Effector CD4-positive, alpha-beta T cell (primary cell): ENCODE measurements at regions not wholly inside any gene's neighbourhood (a gene's known extent, or its start where the extent isn't known, plus 50 kb on each side); places are given as distances from the start of the nearest gene placed in this dataset.
"Not testable (repeated sequence)": the region's sequence is repeated elsewhere in the genome, so short reads cannot be mapped to it uniquely, and the experiment has no call there.

Experiments
- DNase-seq: peaks from one replicate; pipeline ENCODE4 v3.0.0-alpha.2; 2020

DNA sequence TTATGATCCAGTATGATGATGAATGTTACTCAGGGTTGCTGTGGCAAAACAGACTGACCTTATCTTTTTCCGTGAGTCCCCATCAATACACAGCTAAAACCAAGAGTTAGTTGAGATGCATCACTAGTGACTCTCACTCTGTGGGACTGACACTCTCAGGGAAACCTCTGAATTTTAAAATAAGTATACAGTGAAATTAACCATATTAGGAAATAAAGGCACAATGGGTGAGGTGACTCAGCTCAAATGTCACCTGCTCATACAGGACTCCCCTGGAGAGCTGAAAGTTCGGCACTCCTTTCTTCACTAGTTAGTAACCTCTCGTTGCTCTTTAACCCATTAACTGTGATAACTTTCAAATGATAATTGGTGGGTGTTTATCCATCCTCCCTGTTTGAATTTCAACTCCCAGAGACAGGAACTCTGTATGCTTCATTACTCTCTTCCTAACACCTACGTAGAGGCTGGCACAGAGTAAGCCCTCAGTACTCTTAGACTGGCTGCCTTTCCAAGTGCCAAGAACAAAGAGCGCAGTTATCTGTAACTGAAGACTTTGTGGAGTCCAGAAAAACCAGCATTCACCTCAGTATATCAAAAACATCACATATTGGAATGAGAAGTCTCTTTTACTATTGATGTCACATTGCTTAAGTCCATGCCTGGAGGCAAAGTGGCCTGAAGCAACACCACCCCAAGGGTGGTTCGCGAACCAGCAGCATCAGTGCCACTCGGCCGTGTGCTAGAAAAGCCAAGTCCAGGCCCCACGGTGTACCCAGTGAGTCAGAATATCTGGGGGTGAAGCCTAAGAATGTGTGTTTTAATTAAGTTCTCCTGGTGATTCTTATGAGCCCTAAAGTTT, 91.1 kb downstream of the NIBAN1 start:
- DNase-seq = no peak

DNA sequence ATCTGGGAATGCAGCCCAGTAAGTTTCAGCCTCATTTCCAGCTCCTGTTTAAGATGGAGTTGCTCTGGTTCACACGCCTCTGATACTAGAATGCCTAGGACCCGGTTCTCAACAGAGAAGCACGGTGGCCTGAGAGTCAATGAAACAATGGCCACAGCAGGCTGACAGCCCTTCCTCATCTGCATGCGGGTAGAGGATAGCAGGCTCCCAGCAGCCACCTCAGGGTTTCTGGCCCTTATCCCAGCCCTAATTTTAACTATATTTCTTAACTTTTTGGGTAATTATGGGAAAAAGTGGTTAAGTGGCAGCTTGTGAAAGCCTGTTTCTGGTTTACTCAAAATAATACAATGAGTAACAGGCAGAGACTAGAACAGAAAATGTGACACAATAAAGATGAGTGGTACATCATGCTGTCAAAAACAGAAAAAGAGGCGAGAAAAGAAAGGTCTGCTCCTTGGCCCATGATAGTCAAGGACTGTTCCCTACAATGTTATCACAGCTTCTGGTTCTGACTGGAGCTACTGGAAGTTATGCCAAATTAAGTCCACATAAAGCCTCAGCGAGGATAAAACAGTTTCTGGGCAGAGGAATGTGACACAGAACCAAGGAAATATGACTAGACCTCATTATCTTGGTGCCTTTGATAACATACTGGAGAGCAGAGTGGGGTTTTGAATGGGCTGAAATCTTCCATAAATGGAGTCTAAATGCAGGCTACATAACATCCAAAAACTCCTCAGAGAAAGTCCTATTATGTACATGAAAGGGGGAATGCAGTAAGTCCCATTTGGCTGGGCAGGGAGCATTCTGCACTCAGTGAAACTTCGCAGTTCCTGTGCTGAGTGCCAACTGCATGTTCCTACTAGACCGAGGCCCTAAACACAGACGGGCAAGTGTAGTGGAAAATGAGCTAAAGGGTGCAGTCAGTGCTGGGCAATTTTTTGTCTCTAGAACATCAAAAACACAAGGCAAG, 92.1 kb downstream of the NIBAN1 start:
- DNase-seq = no peak

- no peak for DNase-seq
Measured at GRCh38 chr1:184879876-184880557, 94.3 kb downstream of the NIBAN1 start.

- no peak for DNase-seq
Measured at GRCh38 chr1:184878602-184879001, 95.7 kb downstream of the NIBAN1 start.

- no peak for DNase-seq
Measured at GRCh38 chr1:184878002-184878401, 96.3 kb downstream of the NIBAN1 start.

DNA sequence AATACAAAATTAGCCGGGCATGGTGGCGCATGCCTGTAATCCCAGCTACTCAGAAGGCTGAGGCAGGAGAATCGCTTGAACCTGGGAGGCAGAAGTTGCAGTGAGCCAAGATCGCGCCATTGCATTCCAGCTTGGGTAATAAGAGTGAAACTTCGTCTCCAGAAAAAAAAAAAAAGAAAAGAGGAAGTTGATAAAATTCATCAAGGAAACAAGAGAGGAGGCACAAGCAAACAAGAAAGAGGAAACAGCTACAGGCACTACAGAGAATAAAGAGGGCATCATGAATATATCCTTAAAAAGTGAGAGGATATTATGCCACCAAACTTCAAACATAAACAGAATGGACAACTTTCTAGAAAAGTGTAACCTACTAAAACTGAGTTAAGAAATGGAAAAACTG, 98.3 kb downstream of the NIBAN1 start:
- DNase-seq = not testable (repeated sequence)

GRCh38 chr1:184875218-184875617, 99.1 kb downstream of the NIBAN1 start:
- DNase-seq = no peak

- DNase-seq = no peak
Measured at GRCh38 chr1:184870319-184870718, 104.0 kb downstream of the NIBAN1 start.

DNA sequence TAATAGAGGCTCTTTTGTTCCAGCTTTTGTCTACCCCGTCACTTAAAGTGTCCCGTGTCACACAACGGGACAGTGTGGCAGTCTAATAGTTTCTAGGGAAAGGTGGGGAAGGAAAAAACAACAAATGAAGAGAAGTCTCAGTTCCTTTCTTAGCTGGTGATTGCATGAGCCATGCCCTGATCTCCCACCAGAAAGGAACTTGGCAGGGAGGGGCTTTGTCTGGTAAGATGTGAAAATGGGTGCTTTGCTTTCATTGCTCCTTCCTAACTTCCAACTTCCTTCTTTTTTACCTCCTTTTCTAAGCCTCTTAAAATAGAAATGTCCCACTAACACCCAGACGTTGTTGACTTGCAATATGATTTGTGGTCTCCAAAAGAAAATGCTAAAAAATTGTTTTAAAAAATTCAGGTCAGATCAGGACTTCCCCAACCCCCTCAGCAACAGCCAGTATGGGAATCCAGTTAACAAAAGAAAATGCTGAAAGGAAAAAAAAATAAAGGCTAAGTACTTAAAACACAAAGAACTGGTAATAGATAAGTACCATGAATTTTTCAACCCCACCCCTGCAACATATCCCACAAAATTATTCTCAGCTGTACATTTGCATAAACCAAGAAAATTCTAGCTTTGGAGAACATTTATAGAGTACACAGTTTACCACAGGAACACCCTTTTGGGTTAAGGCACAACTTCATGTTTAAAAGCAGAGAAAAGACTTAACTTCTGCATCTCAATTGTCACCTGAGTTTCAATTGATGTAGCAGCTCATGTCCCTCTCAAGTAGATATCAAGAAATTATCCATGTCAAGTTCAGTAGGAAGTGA, 106.2 kb downstream of the NIBAN1 start:
- no peak for DNase-seq

GRCh38 chr1:184866991-184867788, 107.1 kb downstream of the NIBAN1 start:
- DNase-seq = peak; percentile 29

GRCh38 chr1:184866586-184866985, 107.7 kb downstream of the NIBAN1 start:
- no peak for DNase-seq

DNA sequence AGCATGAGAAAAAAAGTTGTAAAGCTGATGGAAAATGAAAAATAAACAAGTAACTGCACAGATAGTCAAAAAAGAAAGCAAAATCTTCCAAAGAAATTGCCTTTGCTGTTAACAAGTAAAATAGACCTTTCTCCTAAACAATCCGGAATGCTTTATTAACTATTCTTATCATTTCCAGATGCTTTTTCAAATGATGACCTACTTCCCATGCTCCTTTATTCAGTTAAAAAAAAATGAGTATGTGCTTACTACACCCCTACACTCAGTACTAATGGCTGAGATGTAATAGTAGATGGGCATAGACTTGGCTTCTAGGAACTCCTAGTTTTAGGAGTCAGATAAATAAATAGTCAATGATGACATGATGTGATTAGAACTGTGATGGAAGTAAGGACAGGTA, 108.5 kb downstream of the NIBAN1 start:
- DNase-seq = no peak

DNA sequence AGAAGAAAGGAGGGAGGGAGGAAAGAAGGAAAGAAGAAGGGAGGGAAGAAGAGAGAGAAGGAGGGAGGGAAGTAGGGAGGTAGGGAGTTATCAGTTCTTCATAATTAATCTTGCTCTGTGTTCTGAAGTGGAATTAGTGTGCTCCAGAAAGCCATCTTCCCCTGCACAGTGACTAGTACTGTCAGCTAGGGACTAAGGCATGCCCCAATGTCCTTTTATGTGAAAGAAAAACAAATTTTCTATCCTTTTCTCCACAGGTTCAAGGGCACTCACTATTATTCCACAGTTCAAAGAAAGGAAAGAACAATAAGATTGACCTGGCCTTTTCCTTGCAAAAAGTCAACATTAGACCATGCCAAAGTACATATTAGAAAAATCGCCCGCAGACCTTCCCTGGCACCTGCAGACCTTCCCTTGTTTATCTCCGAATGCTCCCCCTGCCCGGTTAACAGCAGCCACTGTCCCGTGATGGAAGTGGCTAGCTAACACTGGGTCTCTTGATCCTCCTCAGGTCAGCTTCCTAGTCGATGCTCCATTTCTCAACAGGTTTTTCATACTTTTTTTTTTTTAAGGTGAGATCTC, 107.2 kb upstream of the EDEM3 start:
- DNase-seq = no peak

- DNase-seq = no peak
Measured at GRCh38 chr1:184860985-184861754, 106.5 kb upstream of the EDEM3 start.

GRCh38 chr1:184860535-184860934, 105.9 kb upstream of the EDEM3 start:
- no peak for DNase-seq

- DNase-seq = no peak
Measured at GRCh38 chr1:184859381-184860105, 104.9 kb upstream of the EDEM3 start.

DNA sequence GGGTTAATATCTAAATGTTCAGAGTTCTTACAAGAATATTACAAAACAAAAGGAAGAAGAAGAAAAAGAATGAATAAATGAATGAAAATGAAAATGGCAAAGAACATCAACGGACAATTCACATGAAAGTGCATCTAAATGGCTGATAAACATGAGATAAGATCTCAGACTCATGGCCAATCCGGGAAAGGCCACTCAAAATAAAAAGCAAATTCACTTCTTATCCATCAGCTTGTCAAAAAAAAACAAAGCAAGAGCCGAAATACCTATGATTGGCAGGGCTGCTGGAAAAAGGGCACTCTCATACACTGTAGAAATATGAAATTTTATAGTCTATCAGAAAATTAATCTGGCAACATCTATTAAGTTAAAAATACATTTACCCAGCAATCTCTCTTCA, 103.6 kb upstream of the EDEM3 start:
- DNase-seq = no peak

DNA sequence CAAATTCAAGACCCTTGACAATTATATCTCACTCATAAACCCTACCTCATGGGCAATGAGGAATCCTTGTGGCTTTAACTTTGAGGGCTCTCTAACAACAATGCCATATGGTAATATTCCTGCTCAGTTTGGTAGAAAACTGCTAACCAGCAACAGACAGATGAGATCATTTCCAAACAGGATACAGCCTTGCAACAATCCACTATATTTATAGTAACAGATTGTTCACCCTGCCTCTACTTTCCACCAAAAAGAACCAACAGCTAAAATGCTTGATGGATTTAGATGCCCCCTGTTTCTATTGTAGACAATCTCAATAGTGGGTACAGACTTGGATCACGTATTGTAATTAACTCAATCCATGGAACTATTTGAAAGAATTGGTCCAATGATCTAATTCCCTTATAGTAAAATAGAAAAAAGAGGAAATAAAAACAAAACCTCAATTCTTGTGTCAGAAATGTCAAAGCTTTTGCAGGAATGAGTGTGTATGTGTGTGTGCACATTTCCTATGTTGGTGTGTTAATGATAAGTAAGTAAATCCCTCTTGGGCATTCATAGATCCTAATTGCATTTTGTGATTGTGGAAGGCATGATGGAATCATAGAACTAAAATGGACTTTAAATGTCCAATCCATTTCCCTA, 100.0 kb upstream of the EDEM3 start:
- DNase-seq = no peak

DNA sequence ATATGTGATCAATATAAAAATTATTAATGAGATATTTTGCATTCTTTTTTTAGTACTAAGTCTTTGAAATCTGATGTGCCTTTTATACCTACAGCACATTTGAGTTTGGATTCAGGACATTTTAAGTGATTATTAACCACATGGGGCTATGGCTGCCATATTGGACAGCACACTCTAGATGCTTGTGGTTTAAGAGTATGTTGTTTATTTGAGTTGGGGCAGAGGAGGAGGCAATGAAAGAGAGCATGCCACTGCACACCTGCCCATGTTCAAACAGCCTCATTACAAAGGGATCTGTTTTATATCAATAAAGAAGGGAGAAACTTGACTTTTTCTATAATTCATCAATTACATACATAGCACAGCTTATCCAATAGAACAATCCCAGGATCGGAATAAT, 99.4 kb upstream of the EDEM3 start:
- no peak for DNase-seq
